ENCODE measurements at regions not wholly inside any gene's neighbourhood (a gene's known extent, or its start where the extent isn't known, plus 50 kb on each side); places are given as distances from the start of the nearest gene placed in this dataset.

- DNase-seq (ENCODE audit: insufficient read length, low spot score), result no peak
- TF ChIP-seq POLR2A (IDR thresholded peaks at IDR 0.05; ENCODE audit: low read depth, low read length), result no peak
- FAIRE-seq, result no peak
Observed at GRCh38 chr4:18285357-18285756, 263.8 kb upstream of the LCORL start.

GRCh38 chr4:18278244-18278643 lies 256.7 kb upstream of the LCORL start:
- FAIRE-seq (no peak), DNase-seq (ENCODE audit: insufficient read length, low spot score) (no peak)
- no peak for TF ChIP-seq POLR2A (IDR thresholded peaks at IDR 0.05; ENCODE audit: low read depth, low read length)

- no peak for TF ChIP-seq POLR2A (IDR thresholded peaks at IDR 0.05; ENCODE audit: low read depth, low read length)
- no peak for FAIRE-seq
- DNase-seq (ENCODE audit: insufficient read length, low spot score), result no peak
Observed at GRCh38 chr4:18262832-18263231, 241.3 kb upstream of the LCORL start.

- FAIRE-seq (no peak), DNase-seq (ENCODE audit: insufficient read length, low spot score) (no peak)
- no peak for TF ChIP-seq POLR2A (IDR thresholded peaks at IDR 0.05; ENCODE audit: low read depth, low read length)
Observed at GRCh38 chr4:18252052-18252451, 230.5 kb upstream of the LCORL start.

GRCh38 chr4:18250564-18250963 lies 229.0 kb upstream of the LCORL start:
- TF ChIP-seq POLR2A (IDR thresholded peaks at IDR 0.05; ENCODE audit: low read depth, low read length), result no peak
- DNase-seq (ENCODE audit: insufficient read length, low spot score) (no peak), FAIRE-seq (no peak)

GRCh38 chr4:18248611-18249010 lies 227.1 kb upstream of the LCORL start:
- FAIRE-seq, result no peak
- TF ChIP-seq POLR2A (IDR thresholded peaks at IDR 0.05; ENCODE audit: low read depth, low read length), result no peak
- no peak for DNase-seq (ENCODE audit: insufficient read length, low spot score)

GRCh38 chr4:18247189-18247588 lies 225.6 kb upstream of the LCORL start:
- FAIRE-seq (no peak), DNase-seq (ENCODE audit: insufficient read length, low spot score) (no peak)
- no peak for TF ChIP-seq POLR2A (IDR thresholded peaks at IDR 0.05; ENCODE audit: low read depth, low read length)

GRCh38 chr4:18242919-18243693 lies 221.6 kb upstream of the LCORL start:
- DNase-seq (ENCODE audit: insufficient read length, low spot score) (no peak), FAIRE-seq (no peak)
- TF ChIP-seq POLR2A (IDR thresholded peaks at IDR 0.05; ENCODE audit: low read depth, low read length), result no peak

GRCh38 chr4:18241727-18242126 lies 220.2 kb upstream of the LCORL start:
- FAIRE-seq (no peak), DNase-seq (ENCODE audit: insufficient read length, low spot score) (no peak)
- TF ChIP-seq POLR2A (IDR thresholded peaks at IDR 0.05; ENCODE audit: low read depth, low read length), result no peak

- FAIRE-seq (no peak), DNase-seq (ENCODE audit: insufficient read length, low spot score) (no peak)
- no peak for TF ChIP-seq POLR2A (IDR thresholded peaks at IDR 0.05; ENCODE audit: low read depth, low read length)
Observed at GRCh38 chr4:18234108-18234507, 212.6 kb upstream of the LCORL start.

- TF ChIP-seq POLR2A (IDR thresholded peaks at IDR 0.05; ENCODE audit: low read depth, low read length), result no peak
- FAIRE-seq (no peak), DNase-seq (ENCODE audit: insufficient read length, low spot score) (no peak)
Observed at GRCh38 chr4:18231726-18232125, 210.2 kb upstream of the LCORL start.

- no peak for TF ChIP-seq POLR2A (IDR thresholded peaks at IDR 0.05; ENCODE audit: low read depth, low read length)
- FAIRE-seq (no peak), DNase-seq (ENCODE audit: insufficient read length, low spot score) (no peak)
Observed at GRCh38 chr4:18227880-18228279, 206.3 kb upstream of the LCORL start.

- no peak for TF ChIP-seq POLR2A (IDR thresholded peaks at IDR 0.05; ENCODE audit: low read depth, low read length)
- DNase-seq (ENCODE audit: insufficient read length, low spot score) (no peak), FAIRE-seq (no peak)
Observed at GRCh38 chr4:18214411-18215055, 193.0 kb upstream of the LCORL start.

- TF ChIP-seq POLR2A (IDR thresholded peaks at IDR 0.05; ENCODE audit: low read depth, low read length), result no peak
- no peak for DNase-seq (ENCODE audit: insufficient read length, low spot score)
- FAIRE-seq, result no peak
Observed at GRCh38 chr4:18213576-18214198, 192.1 kb upstream of the LCORL start.

GRCh38 chr4:18209448-18209847 lies 187.9 kb upstream of the LCORL start:
- no peak for FAIRE-seq

More at GRCh38 chr4:18209448-18209847, 187.9 kb upstream of the LCORL start:
- no peak for DNase-seq (ENCODE audit: insufficient read length, low spot score)
- TF ChIP-seq POLR2A (IDR thresholded peaks at IDR 0.05; ENCODE audit: low read depth, low read length), result no peak

Measured in H54 (cell line).